Fibroblast of lung (primary cell): ENCODE measurements at regions not wholly inside any gene's neighbourhood (a gene's known extent, or its start where the extent isn't known, plus 50 kb on each side); places are given as distances from the start of the nearest gene placed in this dataset.

Experiments
- DNase-seq, 2 donors: peaks; one replicate each; pipeline versions ENCODE4 v3.0.0 to v3.0.0-alpha.2; 2010; ENCODE audit warnings: low read depth in 2 of 2
- H2AFZ ChIP-seq: 2 replicates; pipeline ENCODE4 v1.5.1; 2012; ENCODE audit warnings: low read length, control low read depth, inconsistent platforms
- H3K27ac ChIP-seq: 2 replicates; pipeline ENCODE4 v1.5.1; 2011; ENCODE audit warnings: low read length, control low read depth; ENCODE audit not compliant: insufficient read depth
- H3K27me3 ChIP-seq: 2 replicates; pipeline ENCODE4 v1.5.1; 2011; ENCODE audit warnings: mild to moderate bottlenecking, low read length; ENCODE audit not compliant: control insufficient read depth, insufficient read depth
- H3K36me3 ChIP-seq: 2 replicates; pipeline ENCODE4 v1.5.1; 2011; ENCODE audit warnings: low read length; ENCODE audit not compliant: control insufficient read depth, insufficient read depth
- H3K4me1 ChIP-seq: 2 replicates; pipeline ENCODE4 v1.5.1; 2011; ENCODE audit warnings: low read length; ENCODE audit not compliant: control insufficient read depth, insufficient read depth; ENCODE audit errors: extremely low read depth
- H3K4me2 ChIP-seq: 2 replicates; pipeline ENCODE4 v1.5.1; 2011; ENCODE audit warnings: low read length, control low read depth; ENCODE audit not compliant: insufficient read depth; ENCODE audit errors: extremely low read depth
- H3K4me3 ChIP-seq, 4 experiments: fragments of 200-600 bp in 1 of 4; sonication (generic) in 1 of 4; replicated peaks in 1 of 4; 2 replicates each; pipeline ENCODE4 v1.5.1; 2011 to 2016; ENCODE audit warnings: low read length in 4 of 4, low read depth in 3 of 4, mild to moderate bottlenecking in 3 of 4, control low read depth in 2 of 4, inconsistent platforms in 1 of 4, mixed read lengths in 1 of 4; ENCODE audit not compliant: insufficient read depth in 1 of 4; ENCODE audit errors: control extremely low read depth in 1 of 4
- H3K79me2 ChIP-seq: 2 replicates; pipeline ENCODE4 v1.5.1; 2012; ENCODE audit warnings: mild to moderate bottlenecking, low read length, inconsistent platforms; ENCODE audit not compliant: control insufficient read depth, insufficient read depth
- H3K9ac ChIP-seq: 2 replicates; pipeline ENCODE4 v1.5.1; 2011; ENCODE audit warnings: mild to moderate bottlenecking, low read length, control low read depth; ENCODE audit not compliant: insufficient read depth
- H3K9me3 ChIP-seq: 2 replicates; pipeline ENCODE4 v1.5.1; 2012; ENCODE audit warnings: low read depth, low read length; ENCODE audit not compliant: control insufficient read depth, insufficient read depth
- H4K20me1 ChIP-seq: 2 replicates; pipeline ENCODE4 v1.5.1; 2011; ENCODE audit warnings: low read length; ENCODE audit not compliant: control insufficient read depth, insufficient read depth; ENCODE audit errors: extremely low read depth
- CTCF ChIP-seq, 2 donors: IDR thresholded peaks in 1 of 2; conservative IDR thresholded peaks in 1 of 2; 1 replicate in 1 of 2; 2 replicates in 1 of 2; pipeline ENCODE4 v1.5.1; 2011 to 2012; ENCODE audit warnings: low read length in 2 of 2, control low read depth in 1 of 2, inconsistent platforms in 1 of 2, low read depth in 1 of 2, mild to moderate bottlenecking in 1 of 2
- EZH2 ChIP-seq: IDR thresholded peaks from 2 replicates; pipeline ENCODE4 v1.5.1; 2012; ENCODE audit warnings: low read length, control low read depth, mild to moderate bottlenecking; ENCODE audit errors: missing control alignments

DNA sequence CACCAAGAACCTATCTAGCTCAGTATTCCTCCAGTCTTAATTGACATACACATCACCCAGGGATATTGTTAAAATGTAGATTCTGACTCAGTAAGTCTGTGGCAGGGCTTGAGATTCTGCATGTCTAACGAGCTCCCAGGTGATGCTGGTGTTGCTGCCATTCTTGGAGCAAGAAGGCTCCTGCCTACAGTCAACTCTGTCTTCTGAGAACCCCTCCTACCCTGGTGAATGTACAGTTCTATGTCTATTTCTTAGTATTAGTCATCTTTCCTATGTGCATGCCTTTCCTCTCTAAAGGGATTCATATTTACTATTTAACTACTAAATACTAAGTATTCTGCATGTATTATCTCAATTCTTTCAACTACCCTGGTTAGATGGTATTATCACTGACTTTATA, 268.7 kb downstream of the EDEM1 start:
- no peak overlapping the region for H3K9ac ChIP-seq
- H3K27ac ChIP-seq, result no peak overlapping the region
- no peaks in the 10 kb centered on the region for H3K9me3 ChIP-seq
- no peaks in the 10 kb centered on the region for H3K27me3 ChIP-seq
- no peaks in the 10 kb centered on the region for H3K36me3 ChIP-seq
- no peaks in the 10 kb centered on the region for H4K20me1 ChIP-seq
- no peak overlapping the region for H2AFZ ChIP-seq
- no peaks in the 10 kb centered on the region for H3K79me2 ChIP-seq
- H3K4me1 ChIP-seq, result no peaks in the 10 kb centered on the region
- H3K4me3 ChIP-seq, result no peak overlapping the region
- no peak overlapping the region for H3K4me2 ChIP-seq
- no peak for DNase-seq
- TF ChIP-seq CTCF (conservative IDR thresholded peaks at IDR 0.05 in 1 of 2, IDR thresholded peaks at IDR 0.05 in 1 of 2; ENCODE audit: low read depth in 1 of 2, low read length in 2 of 2) (no peak), EZH2 (no peak)

GRCh38 chr3:5458526-5458925, 271.0 kb downstream of the EDEM1 start:
- H3K79me2 ChIP-seq, result no peaks in the 10 kb centered on the region
- H3K9me3 ChIP-seq, result no peaks in the 10 kb centered on the region
- TF ChIP-seq CTCF (conservative IDR thresholded peaks at IDR 0.05 in 1 of 2, IDR thresholded peaks at IDR 0.05 in 1 of 2; ENCODE audit: low read depth in 1 of 2, low read length in 2 of 2), result no peak
- no peak for TF ChIP-seq EZH2
- no peaks in the 10 kb centered on the region for H3K36me3 ChIP-seq
- no peak for DNase-seq
- no peaks in the 10 kb centered on the region for H4K20me1 ChIP-seq
- no peaks in the 10 kb centered on the region for H3K4me1 ChIP-seq
- no peak overlapping the region for H2AFZ ChIP-seq
- H3K9ac ChIP-seq, result no peak overlapping the region
- no peak overlapping the region for H3K4me2 ChIP-seq
- no peak overlapping the region for H3K27ac ChIP-seq
- H3K27me3 ChIP-seq, result no peaks in the 10 kb centered on the region
- no peak overlapping the region for H3K4me3 ChIP-seq

GRCh38 chr3:5462086-5462485, 274.6 kb downstream of the EDEM1 start:
- no peak overlapping the region for H3K4me2 ChIP-seq

More at GRCh38 chr3:5462086-5462485, 274.6 kb downstream of the EDEM1 start:
- H3K4me1 ChIP-seq, result no peaks in the 10 kb centered on the region
- H3K27ac ChIP-seq, result no peak overlapping the region
- H3K36me3 ChIP-seq, result no peaks in the 10 kb centered on the region
- no peak for DNase-seq
- H3K9ac ChIP-seq, result no peak overlapping the region
- no peaks in the 10 kb centered on the region for H4K20me1 ChIP-seq
- TF ChIP-seq CTCF (conservative IDR thresholded peaks at IDR 0.05 in 1 of 2, IDR thresholded peaks at IDR 0.05 in 1 of 2; ENCODE audit: low read depth in 1 of 2, low read length in 2 of 2) (no peak), EZH2 (no peak)
- no peak overlapping the region for H3K4me3 ChIP-seq
- H3K9me3 ChIP-seq, result no peaks in the 10 kb centered on the region
- H3K79me2 ChIP-seq, result no peaks in the 10 kb centered on the region
- H3K27me3 ChIP-seq, result no peaks in the 10 kb centered on the region
- H2AFZ ChIP-seq, result no peak overlapping the region
